Endothelial cell of umbilical vein (primary cell): ENCODE measurements at regions not wholly inside any gene's neighbourhood (a gene's known extent, or its start where the extent isn't known, plus 50 kb on each side); places are given as distances from the start of the nearest gene placed in this dataset.

Experiments
- BruUV-seq: library from RNA; stranded (reverse); fragments of 400-500 nt; replicated peaks from 2 replicates; lab custom pipeline; 2021; lab: Mats Ljungman, UMichigan
- CTCF ChIA-PET: fragments of 300-600, 350-600 bp; sonication (Branson Sonifier 250); formaldehyde crosslinking; loops from one replicate; lab custom pipeline; 2021; ENCODE audit warnings: antibody characterized with exemption, inconsistent platforms; lab: Charles Lee
- POLR2A ChIA-PET: fragments of 300-600, 350-600 bp; sonication (Branson Sonifier 250); formaldehyde crosslinking; loops from one replicate; lab custom pipeline; 2021; ENCODE audit warnings: antibody characterized with exemption, inconsistent platforms; lab: Charles Lee
- DNase-seq: peaks from one replicate; pipeline ENCODE4 v3.0.0-alpha.2; 2011; ENCODE audit warnings: low read depth, low spot score
- FAIRE-seq: peaks from 2 replicates; lab custom pipeline; 2011; peaks lifted over from hg19 to GRCh38; lab: Jason Lieb, UNC
- H2AFZ ChIP-seq: 2 replicates; pipeline ENCODE4 v1.6.0; 2012; ENCODE audit warnings: low read depth, low read length, control low read depth, inconsistent platforms
- H3K27ac ChIP-seq: 2 replicates; pipeline ENCODE4 v1.5.1; 2011; ENCODE audit warnings: low read depth, mild to moderate bottlenecking, control low read depth, low read length, moderate library complexity; ENCODE audit not compliant: insufficient read depth
- H3K27me3 ChIP-seq, 2 experiments: 2 replicates each; pipeline versions ENCODE4 v1.6.0 to v1.6.1; 2011; ENCODE audit warnings: low read length in 2 of 2, mixed read lengths in 1 of 2; ENCODE audit not compliant: control insufficient read depth in 2 of 2, insufficient read depth in 2 of 2
- H3K36me3 ChIP-seq, 2 experiments: 2 replicates in 1 of 2; 3 replicates in 1 of 2; pipeline ENCODE4 v1.5.1; 2011; ENCODE audit warnings: low read length in 2 of 2, mild to moderate bottlenecking in 1 of 2, moderate library complexity in 1 of 2; ENCODE audit not compliant: control insufficient read depth in 2 of 2, insufficient read depth in 2 of 2; ENCODE audit errors: extremely low read depth in 1 of 2
- H3K4me1 ChIP-seq: 3 replicates; pipeline ENCODE4 v1.5.1; 2011; ENCODE audit warnings: mild to moderate bottlenecking, low read length; ENCODE audit not compliant: control insufficient read depth, insufficient read depth; ENCODE audit errors: extremely low read depth
- H3K4me2 ChIP-seq: 2 replicates; pipeline ENCODE4 v1.6.1; 2011; ENCODE audit warnings: low read length, control low read depth, mixed read lengths; ENCODE audit not compliant: insufficient read depth
- H3K4me3 ChIP-seq, 3 experiments: fragments of 200-600 bp in 1 of 3; sonication (generic), shearing (Covaris generic) in 1 of 3; replicated peaks in 1 of 3; 2 replicates each; pipeline ENCODE4 v1.5.1; 2011 to 2016; ENCODE audit warnings: control low read depth in 3 of 3, low read length in 3 of 3, mild to moderate bottlenecking in 2 of 3, inconsistent platforms in 1 of 3, low read depth in 1 of 3, moderate library complexity in 1 of 3; ENCODE audit not compliant: insufficient read depth in 1 of 3
- H3K79me2 ChIP-seq: 2 replicates; pipeline ENCODE4 v1.6.0; 2012; ENCODE audit warnings: low read length, inconsistent platforms; ENCODE audit not compliant: control insufficient read depth, insufficient read depth
- H3K9ac ChIP-seq: replicated peaks from 2 replicates; pipeline ENCODE3; 2011; ENCODE audit warnings: low read length, control low read depth; ENCODE audit not compliant: insufficient read depth; ENCODE audit errors: extremely low read depth
- H3K9me1 ChIP-seq: replicated peaks from 3 replicates; pipeline ENCODE4 v1.6.0; 2011; ENCODE audit warnings: mild to moderate bottlenecking, low read length; ENCODE audit not compliant: control insufficient read depth, insufficient read depth; ENCODE audit errors: extremely low read depth
- H3K9me3 ChIP-seq: replicated peaks from 2 replicates; pipeline ENCODE4 v1.5.1; 2012; ENCODE audit warnings: low read length, inconsistent platforms; ENCODE audit not compliant: control insufficient read depth, insufficient read depth
- H4K20me1 ChIP-seq: replicated peaks from 2 replicates; pipeline ENCODE3; 2011; ENCODE audit warnings: mild to moderate bottlenecking, low read length; ENCODE audit not compliant: control insufficient read depth, insufficient read depth; ENCODE audit errors: extremely low read depth
- EZH2 ChIP-seq: IDR thresholded peaks from 2 replicates; pipeline ENCODE4 v1.6.1; 2012; ENCODE audit warnings: borderline replicate concordance, low read depth, mild to moderate bottlenecking, moderate library complexity, low read length, inconsistent platforms; ENCODE audit not compliant: severe bottlenecking
- FOS ChIP-seq: IDR thresholded peaks from 2 replicates; pipeline ENCODE4 v1.6.1; 2011; ENCODE audit warnings: mild to moderate bottlenecking, low read length, moderate library complexity, borderline replicate concordance; ENCODE audit not compliant: insufficient read depth
- GATA2 ChIP-seq: IDR thresholded peaks from 2 replicates; pipeline ENCODE4 v1.7.0; 2011; ENCODE audit warnings: low read depth, mild to moderate bottlenecking, moderate library complexity, mixed read lengths, low read length; ENCODE audit not compliant: insufficient read length, insufficient read depth
- MYC ChIP-seq: IDR thresholded peaks from one replicate; pipeline ENCODE4 v1.6.1; 2011; ENCODE audit warnings: mild to moderate bottlenecking, low read depth, low read length
- dilution Hi-C: fragments of 300-500 bp; cut with MboI; formaldehyde crosslinking; loops from one replicate; pipeline ENCODE4 v1.15.0; 2019; ENCODE audit warnings: low sequenced_read_pairs; ENCODE audit not compliant: extremely low pct_ligation_motif_present
- intact Hi-C: fragments of 100-400 bp; cut with micrococcal nuclease; formaldehyde crosslinking; loops from one replicate; pipeline ENCODE4 v1.10.0; 2022
- TF ChIP-seq, protein P1 (sequence below), 2 donors: IDR thresholded peaks; 1 replicate in 1 of 2; 2 replicates in 1 of 2; pipeline ENCODE4 v1.5.1; 2011; ENCODE audit warnings: low read length in 2 of 2, mild to moderate bottlenecking in 2 of 2, moderate library complexity in 2 of 2, control low read depth in 1 of 2, inconsistent platforms in 1 of 2, low read depth in 1 of 2; ENCODE audit not compliant: insufficient read depth in 1 of 2; ENCODE audit errors: extremely low read depth in 1 of 2

- ChIA-PET POLR2A (no interaction called here), CTCF (interaction anchor here (1.4 to 2.2 kb wide), 2 partner anchors 78 to 460 kb away, joined by 4 to 9 read pairs; no protein-coding TSS in a partner anchor)
- no peaks in the 10 kb centered on the region for H3K4me1 ChIP-seq
- DNase-seq (no peak), FAIRE-seq (no peak)
- dilution Hi-C loops (no loop called here), intact Hi-C loops (no loop called here)
- peaks cover 0 to 7% of the 10 kb centered on the region in 2 experiments for H3K27me3 ChIP-seq
- no peaks in the 10 kb centered on the region for H3K79me2 ChIP-seq
- no peaks in the 10 kb centered on the region for H3K36me3 ChIP-seq
- no peak overlapping the region for H3K4me3 ChIP-seq
- no peak overlapping the region for H3K27ac ChIP-seq
- no peak overlapping the region for H3K4me2 ChIP-seq
- TF ChIP-seq EZH2: no peak
- TF ChIP-seq MYC: no peak
- TF ChIP-seq, protein P1, sequence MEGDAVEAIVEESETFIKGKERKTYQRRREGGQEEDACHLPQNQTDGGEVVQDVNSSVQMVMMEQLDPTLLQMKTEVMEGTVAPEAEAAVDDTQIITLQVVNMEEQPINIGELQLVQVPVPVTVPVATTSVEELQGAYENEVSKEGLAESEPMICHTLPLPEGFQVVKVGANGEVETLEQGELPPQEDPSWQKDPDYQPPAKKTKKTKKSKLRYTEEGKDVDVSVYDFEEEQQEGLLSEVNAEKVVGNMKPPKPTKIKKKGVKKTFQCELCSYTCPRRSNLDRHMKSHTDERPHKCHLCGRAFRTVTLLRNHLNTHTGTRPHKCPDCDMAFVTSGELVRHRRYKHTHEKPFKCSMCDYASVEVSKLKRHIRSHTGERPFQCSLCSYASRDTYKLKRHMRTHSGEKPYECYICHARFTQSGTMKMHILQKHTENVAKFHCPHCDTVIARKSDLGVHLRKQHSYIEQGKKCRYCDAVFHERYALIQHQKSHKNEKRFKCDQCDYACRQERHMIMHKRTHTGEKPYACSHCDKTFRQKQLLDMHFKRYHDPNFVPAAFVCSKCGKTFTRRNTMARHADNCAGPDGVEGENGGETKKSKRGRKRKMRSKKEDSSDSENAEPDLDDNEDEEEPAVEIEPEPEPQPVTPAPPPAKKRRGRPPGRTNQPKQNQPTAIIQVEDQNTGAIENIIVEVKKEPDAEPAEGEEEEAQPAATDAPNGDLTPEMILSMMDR (IDR thresholded peaks at IDR 0.05; ENCODE audit: extremely low read depth in 1 of 2, insufficient read depth in 1 of 2, low read depth in 1 of 2, low read length in 2 of 2): no peak
- no peak for TF ChIP-seq GATA2
- no peak for TF ChIP-seq FOS
- no peaks in the 10 kb centered on the region for H3K9me3 ChIP-seq
- no peaks in the 10 kb centered on the region for H3K9me1 ChIP-seq
- no peaks in the 10 kb centered on the region for H4K20me1 ChIP-seq
- no peak overlapping the region for H2AFZ ChIP-seq
- no TSS peak for BruUV-seq
- no peak overlapping the region for H3K9ac ChIP-seq
These were observed 53.9 kb downstream of the SMIM38 start for GRCh38 chr11:69209421-69210309.
